Kidney glomerular epithelial cell (primary cell): ENCODE measurements at regions not wholly inside any gene's neighbourhood (a gene's known extent, or its start where the extent isn't known, plus 50 kb on each side); places are given as distances from the start of the nearest gene placed in this dataset.
"Not testable (repeated sequence)": the region's sequence is repeated elsewhere in the genome, so short reads cannot be mapped to it uniquely, and the experiment has no call there.

Experiments used
- DNase-seq: peaks from one replicate; lab custom pipeline; 2025; lab: John Stamatoyannopoulos, UW

GRCh38 chr13:103908274-103908673, 842.1 kb upstream of the SLC10A2 start:
- no peak for DNase-seq

GRCh38 chr13:103903790-103904189, 837.6 kb upstream of the SLC10A2 start:
- no peak for DNase-seq

- no peak for DNase-seq
These were observed 832.3 kb upstream of the SLC10A2 start for GRCh38 chr13:103898481-103898880.

GRCh38 chr13:103895835-103896531, 829.8 kb upstream of the SLC10A2 start:
- peak; percentile 46 for DNase-seq

GRCh38 chr13:103894626-103895025, 828.4 kb upstream of the SLC10A2 start:
- peak; percentile 15 for DNase-seq

GRCh38 chr13:103884101-103884723, 818.0 kb upstream of the SLC10A2 start:
- DNase-seq: peak; percentile 31

GRCh38 chr13:103883698-103884097, 817.5 kb upstream of the SLC10A2 start:
- DNase-seq: no peak

- DNase-seq: peak; percentile 95
These were observed 816.9 kb upstream of the SLC10A2 start for GRCh38 chr13:103883164-103883563.

GRCh38 chr13:103880146-103880545, 813.9 kb upstream of the SLC10A2 start:
- not testable (repeated sequence) for DNase-seq

- no peak for DNase-seq
These were observed 812.8 kb upstream of the SLC10A2 start for GRCh38 chr13:103878891-103879605.

GRCh38 chr13:103876571-103876970, 810.4 kb upstream of the SLC10A2 start:
- DNase-seq: no peak

GRCh38 chr13:103873725-103874124, 807.5 kb upstream of the SLC10A2 start:
- no peak for DNase-seq

- no peak for DNase-seq
These were observed 799.8 kb upstream of the SLC10A2 start for GRCh38 chr13:103866048-103866447.

- DNase-seq: no peak
These were observed 796.3 kb upstream of the SLC10A2 start for GRCh38 chr13:103862525-103862924.

GRCh38 chr13:103859952-103860351, 793.7 kb upstream of the SLC10A2 start:
- no peak for DNase-seq

GRCh38 chr13:103852036-103852435, 785.8 kb upstream of the SLC10A2 start:
- DNase-seq: no peak

GRCh38 chr13:103844471-103844870, 778.3 kb upstream of the SLC10A2 start:
- no peak for DNase-seq

- no peak for DNase-seq
These were observed 773.2 kb upstream of the SLC10A2 start for GRCh38 chr13:103839460-103839859.

GRCh38 chr13:103835052-103835451, 768.8 kb upstream of the SLC10A2 start:
- DNase-seq: no peak

GRCh38 chr13:103833294-103833852, 767.2 kb upstream of the SLC10A2 start:
- DNase-seq: no peak

- DNase-seq: no peak
These were observed 749.4 kb upstream of the SLC10A2 start for GRCh38 chr13:103815619-103816018.

GRCh38 chr13:103812971-103813370, 746.8 kb upstream of the SLC10A2 start:
- no peak for DNase-seq

GRCh38 chr13:103812558-103812957, 746.3 kb upstream of the SLC10A2 start:
- DNase-seq: no peak
